Keratinocyte (primary cell): ENCODE measurements at regions not wholly inside any gene's neighbourhood (a gene's known extent, or its start where the extent isn't known, plus 50 kb on each side); places are given as distances from the start of the nearest gene placed in this dataset.

Experiments
- DNase-seq: peaks from one replicate; pipeline ENCODE4 v3.0.0-alpha.2; 2011; ENCODE audit warnings: low read depth, missing footprints, low spot score
- FAIRE-seq: peaks from 2 replicates; lab custom pipeline; 2011; peaks lifted over from hg19 to GRCh38; lab: Jason Lieb, UNC
- H2AFZ ChIP-seq: 2 replicates; pipeline ENCODE4 v1.6.0; 2012; ENCODE audit warnings: low read length, control low read depth, inconsistent platforms; ENCODE audit not compliant: control insufficient read depth
- H3K27ac ChIP-seq: 2 replicates; pipeline ENCODE4 v1.5.1; 2011; ENCODE audit warnings: low read length; ENCODE audit not compliant: control insufficient read depth, insufficient read depth
- H3K27me3 ChIP-seq: 3 replicates; pipeline ENCODE4 v1.6.0; 2011; ENCODE audit warnings: low read length; ENCODE audit not compliant: control insufficient read depth, insufficient read depth; ENCODE audit errors: extremely low read depth
- H3K36me3 ChIP-seq, 2 experiments: 2 replicates in 1 of 2; 3 replicates in 1 of 2; pipeline ENCODE4 v1.5.1; 2011; ENCODE audit warnings: low read length in 2 of 2, mild to moderate bottlenecking in 1 of 2; ENCODE audit not compliant: control insufficient read depth in 2 of 2, insufficient read depth in 2 of 2; ENCODE audit errors: extremely low read depth in 1 of 2
- H3K4me1 ChIP-seq: 3 replicates; pipeline ENCODE4 v1.5.1; 2011; ENCODE audit warnings: low read length; ENCODE audit not compliant: control insufficient read depth, insufficient read depth; ENCODE audit errors: extremely low read depth
- H3K4me2 ChIP-seq: 3 replicates; pipeline ENCODE4 v1.6.0; 2011; ENCODE audit warnings: low read depth, low read length; ENCODE audit not compliant: control insufficient read depth, insufficient read depth; ENCODE audit errors: extremely low read depth
- H3K4me3 ChIP-seq, 3 experiments: fragments of 200-600 bp in 1 of 3; sonication (generic) in 1 of 3; 2 replicates in 2 of 3; 3 replicates in 1 of 3; pipeline ENCODE4 v1.5.1; 2011 to 2016; ENCODE audit warnings: low read length in 3 of 3, mild to moderate bottlenecking in 3 of 3, control low read depth in 2 of 3, inconsistent platforms in 1 of 3, low read depth in 1 of 3, mixed read lengths in 1 of 3, mixed run types in 1 of 3, moderate library complexity in 1 of 3; ENCODE audit not compliant: control insufficient read depth in 2 of 3, insufficient read depth in 2 of 3; ENCODE audit errors: extremely low read depth in 1 of 3
- H3K79me2 ChIP-seq: 2 replicates; pipeline ENCODE4 v1.6.0; 2012; ENCODE audit warnings: low read length; ENCODE audit not compliant: control insufficient read depth, insufficient read depth
- H3K9ac ChIP-seq: 3 replicates; pipeline ENCODE4 v1.6.0; 2011; ENCODE audit warnings: low read length; ENCODE audit not compliant: control insufficient read depth, insufficient read depth; ENCODE audit errors: extremely low read depth
- H3K9me1 ChIP-seq: 3 replicates; pipeline ENCODE4 v1.6.0; 2011; ENCODE audit warnings: low read length; ENCODE audit not compliant: control insufficient read depth, insufficient read depth; ENCODE audit errors: extremely low read depth
- H3K9me3 ChIP-seq: 2 replicates; pipeline ENCODE4 v1.5.1; 2012; ENCODE audit warnings: low read depth, low read length; ENCODE audit not compliant: control insufficient read depth
- H4K20me1 ChIP-seq: 3 replicates; pipeline ENCODE4 v1.6.0; 2011; ENCODE audit warnings: low read length; ENCODE audit not compliant: control insufficient read depth, insufficient read depth; ENCODE audit errors: extremely low read depth
- EZH2 ChIP-seq: IDR thresholded peaks from one replicate; pipeline ENCODE4 v1.6.1; 2012; ENCODE audit warnings: inconsistent platforms, mild to moderate bottlenecking, low read length, moderate library complexity
- dilution Hi-C: fragments of 300-500 bp; cut with MboI; formaldehyde crosslinking; loops from one replicate; pipeline ENCODE4 v1.7.0; 2020; ENCODE audit warnings: low sequenced_read_pairs; ENCODE audit not compliant: extremely low pct_ligation_motif_present
- TF ChIP-seq, protein P1 (sequence below), 3 experiments: IDR thresholded peaks in 1 of 3; conservative IDR thresholded peaks in 1 of 3; optimal IDR thresholded peaks in 1 of 3; 2 replicates in 2 of 3; 3 replicates in 1 of 3; pipeline versions ENCODE3 to v1.5.1; 2011; ENCODE audit warnings: low read length in 3 of 3, mild to moderate bottlenecking in 3 of 3, moderate library complexity in 2 of 3, control low read depth in 1 of 3, inconsistent platforms in 1 of 3; ENCODE audit not compliant: insufficient read depth in 2 of 3; ENCODE audit errors: extremely low read depth in 1 of 3

DNA sequence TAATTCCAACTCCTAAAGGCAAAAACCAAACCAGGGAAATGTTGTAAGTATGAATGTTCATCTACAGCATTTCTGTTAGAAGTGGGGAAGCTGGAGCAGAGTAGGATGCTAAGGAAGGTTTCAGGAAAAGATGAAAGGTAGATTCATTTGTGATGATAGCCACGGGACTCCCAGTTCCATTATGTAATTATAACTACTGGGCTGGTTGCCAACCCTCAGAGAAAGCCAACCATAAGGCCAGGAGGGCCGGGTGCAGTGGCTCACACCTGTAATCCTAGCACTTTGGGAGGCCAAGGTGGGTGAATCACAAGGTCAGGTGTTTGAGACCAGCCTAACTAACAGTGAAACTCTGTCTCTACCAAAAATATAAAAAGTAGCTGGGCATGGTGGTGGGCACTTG, 288.9 kb upstream of the ETAA1 start:
- no peaks in the 10 kb centered on the region for H3K27me3 ChIP-seq
- no peaks in the 10 kb centered on the region for H3K79me2 ChIP-seq
- H3K27ac ChIP-seq, result no peak overlapping the region
- no peak overlapping the region for H3K4me3 ChIP-seq
- no peaks in the 10 kb centered on the region for H3K9me3 ChIP-seq
- no peaks in the 10 kb centered on the region for H4K20me1 ChIP-seq
- H2AFZ ChIP-seq, result no peak overlapping the region
- H3K36me3 ChIP-seq, result no peaks in the 10 kb centered on the region
- H3K9me1 ChIP-seq, result no peaks in the 10 kb centered on the region
- TF ChIP-seq EZH2, result no peak
- TF ChIP-seq, protein P1, sequence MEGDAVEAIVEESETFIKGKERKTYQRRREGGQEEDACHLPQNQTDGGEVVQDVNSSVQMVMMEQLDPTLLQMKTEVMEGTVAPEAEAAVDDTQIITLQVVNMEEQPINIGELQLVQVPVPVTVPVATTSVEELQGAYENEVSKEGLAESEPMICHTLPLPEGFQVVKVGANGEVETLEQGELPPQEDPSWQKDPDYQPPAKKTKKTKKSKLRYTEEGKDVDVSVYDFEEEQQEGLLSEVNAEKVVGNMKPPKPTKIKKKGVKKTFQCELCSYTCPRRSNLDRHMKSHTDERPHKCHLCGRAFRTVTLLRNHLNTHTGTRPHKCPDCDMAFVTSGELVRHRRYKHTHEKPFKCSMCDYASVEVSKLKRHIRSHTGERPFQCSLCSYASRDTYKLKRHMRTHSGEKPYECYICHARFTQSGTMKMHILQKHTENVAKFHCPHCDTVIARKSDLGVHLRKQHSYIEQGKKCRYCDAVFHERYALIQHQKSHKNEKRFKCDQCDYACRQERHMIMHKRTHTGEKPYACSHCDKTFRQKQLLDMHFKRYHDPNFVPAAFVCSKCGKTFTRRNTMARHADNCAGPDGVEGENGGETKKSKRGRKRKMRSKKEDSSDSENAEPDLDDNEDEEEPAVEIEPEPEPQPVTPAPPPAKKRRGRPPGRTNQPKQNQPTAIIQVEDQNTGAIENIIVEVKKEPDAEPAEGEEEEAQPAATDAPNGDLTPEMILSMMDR (optimal IDR thresholded peaks at IDR 0.05 in 1 of 3, IDR thresholded peaks at IDR 0.05 in 1 of 3, conservative IDR thresholded peaks at IDR 0.05 in 1 of 3; ENCODE audit: extremely low read depth in 1 of 3, insufficient read depth in 2 of 3, low read length in 3 of 3), result no peak
- H3K4me1 ChIP-seq, result no peaks in the 10 kb centered on the region
- dilution Hi-C loops, result no loop called here
- DNase-seq (no peak), FAIRE-seq (no peak)
- no peak overlapping the region for H3K4me2 ChIP-seq
- H3K9ac ChIP-seq, result no peak overlapping the region

DNA sequence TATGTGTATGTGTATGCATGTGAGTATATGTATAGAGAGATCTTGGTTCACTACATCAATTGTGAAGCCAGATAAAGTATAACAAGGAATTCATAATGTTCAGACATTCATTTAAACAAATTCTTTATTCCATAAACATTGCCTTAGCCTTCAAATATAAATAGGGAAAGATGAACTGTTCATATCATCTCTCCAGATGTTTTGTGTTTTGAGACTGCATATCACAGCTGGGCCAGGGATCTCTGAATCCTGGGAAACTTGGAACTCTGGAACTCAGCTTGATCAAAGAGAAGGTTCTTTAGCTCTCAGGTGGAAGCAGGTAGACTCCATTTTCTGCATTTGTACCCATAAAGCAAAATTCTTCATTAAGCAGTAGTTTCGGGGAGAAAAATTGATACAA, 272.6 kb upstream of the ETAA1 start:
- dilution Hi-C loops, result no loop called here
- Histone ChIP-seq H4K20me1 (no peaks in the 10 kb centered on the region), H3K79me2 (no peaks in the 10 kb centered on the region), H2AFZ (no peak overlapping the region), H3K9me1 (no peaks in the 10 kb centered on the region), H3K9ac (no peak overlapping the region), H3K36me3 (no peaks in the 10 kb centered on the region), H3K9me3 (no peaks in the 10 kb centered on the region), H3K4me3 (no peak overlapping the region), H3K4me1 (no peaks in the 10 kb centered on the region), H3K4me2 (no peak overlapping the region), H3K27me3 (no peaks in the 10 kb centered on the region), H3K27ac (no peak overlapping the region)
- FAIRE-seq (no peak), DNase-seq (no peak)
- no peak for TF ChIP-seq EZH2
- TF ChIP-seq, protein P1 (optimal IDR thresholded peaks at IDR 0.05 in 1 of 3, IDR thresholded peaks at IDR 0.05 in 1 of 3, conservative IDR thresholded peaks at IDR 0.05 in 1 of 3; ENCODE audit: extremely low read depth in 1 of 3, insufficient read depth in 2 of 3, low read length in 3 of 3), result no peak
